ENCODE measurements at regions not wholly inside any gene's neighbourhood (a gene's known extent, or its start where the extent isn't known, plus 50 kb on each side); places are given as distances from the start of the nearest gene placed in this dataset.

DNA sequence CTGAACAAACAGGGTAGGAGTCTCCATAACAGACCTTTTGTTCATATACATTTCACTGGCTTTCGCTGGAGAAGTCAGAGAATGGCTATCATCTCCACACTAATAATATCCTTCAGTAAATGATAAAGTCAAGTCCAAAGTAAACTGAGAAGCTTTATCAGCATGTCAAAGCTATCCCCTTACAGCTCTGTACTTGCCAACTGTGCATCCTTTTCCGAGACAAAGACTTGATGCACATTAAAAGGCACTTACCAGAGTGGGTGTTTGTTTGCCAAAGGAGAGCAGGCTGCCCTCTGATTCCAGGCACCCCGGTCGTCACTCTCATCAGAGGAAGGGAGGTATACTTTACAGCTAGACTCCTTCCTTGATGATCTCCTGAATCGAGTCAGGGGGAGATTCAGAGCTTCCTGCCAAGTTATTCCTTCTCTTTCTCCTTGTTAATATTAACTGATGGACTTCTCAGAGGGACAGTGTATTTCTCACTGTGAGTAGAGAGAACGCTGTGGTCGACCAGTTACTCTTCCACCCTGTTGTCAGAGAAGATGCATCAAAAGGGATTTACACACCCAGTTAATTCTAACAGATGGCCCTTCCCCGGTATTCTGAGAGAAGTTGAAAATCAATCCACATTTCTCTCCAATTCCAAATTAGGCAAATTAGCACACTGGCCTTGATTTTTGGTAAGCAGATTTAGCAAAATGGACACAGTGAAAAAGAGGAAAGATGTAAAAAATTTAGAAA, 504.7 kb upstream of the NR2F2 start:
- TF ChIP-seq, protein P1, sequence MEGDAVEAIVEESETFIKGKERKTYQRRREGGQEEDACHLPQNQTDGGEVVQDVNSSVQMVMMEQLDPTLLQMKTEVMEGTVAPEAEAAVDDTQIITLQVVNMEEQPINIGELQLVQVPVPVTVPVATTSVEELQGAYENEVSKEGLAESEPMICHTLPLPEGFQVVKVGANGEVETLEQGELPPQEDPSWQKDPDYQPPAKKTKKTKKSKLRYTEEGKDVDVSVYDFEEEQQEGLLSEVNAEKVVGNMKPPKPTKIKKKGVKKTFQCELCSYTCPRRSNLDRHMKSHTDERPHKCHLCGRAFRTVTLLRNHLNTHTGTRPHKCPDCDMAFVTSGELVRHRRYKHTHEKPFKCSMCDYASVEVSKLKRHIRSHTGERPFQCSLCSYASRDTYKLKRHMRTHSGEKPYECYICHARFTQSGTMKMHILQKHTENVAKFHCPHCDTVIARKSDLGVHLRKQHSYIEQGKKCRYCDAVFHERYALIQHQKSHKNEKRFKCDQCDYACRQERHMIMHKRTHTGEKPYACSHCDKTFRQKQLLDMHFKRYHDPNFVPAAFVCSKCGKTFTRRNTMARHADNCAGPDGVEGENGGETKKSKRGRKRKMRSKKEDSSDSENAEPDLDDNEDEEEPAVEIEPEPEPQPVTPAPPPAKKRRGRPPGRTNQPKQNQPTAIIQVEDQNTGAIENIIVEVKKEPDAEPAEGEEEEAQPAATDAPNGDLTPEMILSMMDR (conservative IDR thresholded peaks at IDR 0.05 in 1 of 2, IDR thresholded peaks at IDR 0.05 in 1 of 2; ENCODE audit: extremely low read depth in 1 of 2, insufficient read depth in 1 of 2, low read depth in 1 of 2, low read length in 2 of 2) = no peak
- no peak for TF ChIP-seq EZH2 (IDR thresholded peaks at IDR 0.05; ENCODE audit: borderline replicate concordance, low read length)
